HCT116 (cell line): ENCODE measurements at regions not wholly inside any gene's neighbourhood (a gene's known extent, or its start where the extent isn't known, plus 50 kb on each side); places are given as distances from the start of the nearest gene placed in this dataset.

Source experiments
- ATAC-seq: fragments of 200-7000 bp; cut with Tn5 transposase; 2 replicates; pipeline ENCODE4 v1.9.1; 2020; ENCODE audit warnings: mild to moderate bottlenecking, moderate library complexity
- BruUV-seq: library from RNA; stranded (reverse); fragments of 400-500 nt; replicated peaks from 2 replicates; lab custom pipeline; 2021; lab: Mats Ljungman, UMichigan
- CTCF ChIA-PET: fragments of 300-600 bp; sonication (Branson Sonifier 250); formaldehyde crosslinking; loops from one replicate; lab custom pipeline; 2021; ENCODE audit warnings: antibody characterized with exemption; lab: Charles Lee
- POLR2A ChIA-PET: fragments of 300-600, 350-600 bp; sonication (Branson Sonifier 250); formaldehyde crosslinking; loops from one replicate; lab custom pipeline; 2021; ENCODE audit warnings: antibody characterized with exemption; lab: Charles Lee
- RAD21 ChIA-PET, 2 experiments: fragments of 300-600 bp; sonication (Branson Sonifier 250); formaldehyde crosslinking; loops; one replicate each; lab custom pipeline; 2023; ENCODE audit warnings: low total read pairs in 2 of 2; ENCODE audit not compliant: uncharacterized antibody in 2 of 2, unreplicated experiment in 2 of 2, low non-redundant PET in 1 of 2; lab: Charles Lee
- DNase-seq: peaks from one replicate; pipeline ENCODE4 v3.0.0-alpha.2; 2010; ENCODE audit warnings: low read depth, low spot score
- H2AFZ ChIP-seq: fragments of 200-600 bp; shearing (Covaris generic), sonication (generic); 2 replicates; pipeline ENCODE4 v1.6.1; 2017; ENCODE audit warnings: low read depth, mixed run types, mixed read lengths, antibody characterized with exemption, low read length; ENCODE audit not compliant: poor library complexity, severe bottlenecking
- H3K27ac ChIP-seq: 2 replicates; pipeline ENCODE4 v1.5.1; 2012; ENCODE audit warnings: low read depth, low read length
- H3K27me3 ChIP-seq: fragments of 200-600 bp; sonication (generic); 2 replicates; pipeline ENCODE4 v1.6.1; 2016; ENCODE audit warnings: mixed run types, low read length, mixed read lengths; ENCODE audit not compliant: insufficient read depth
- H3K36me3 ChIP-seq, 2 experiments: fragments of 200-500 bp in 1 of 2; fragments of 200-600 bp in 1 of 2; sonication (Bioruptor generic) in 1 of 2; sonication (generic) in 1 of 2; 2 replicates each; pipeline versions ENCODE4 v1.5.1 to v1.6.1; 2014 to 2016; ENCODE audit warnings: low read length in 2 of 2, inconsistent platforms in 1 of 2, mixed read lengths in 1 of 2, mixed run types in 1 of 2; ENCODE audit not compliant: insufficient read depth in 2 of 2, control insufficient read depth in 1 of 2
- H3K4me1 ChIP-seq, 2 experiments: fragments of 200-600 bp in 1 of 2; sonication (generic) in 1 of 2; 2 replicates each; pipeline versions ENCODE4 v1.5.1 to v1.6.1; 2012 to 2017; ENCODE audit warnings: low read length in 2 of 2, inconsistent platforms in 1 of 2, mild to moderate bottlenecking in 1 of 2, mixed read lengths in 1 of 2, mixed run types in 1 of 2, moderate library complexity in 1 of 2; ENCODE audit not compliant: insufficient read depth in 2 of 2, control insufficient read depth in 1 of 2
- H3K4me2 ChIP-seq: fragments of 200-600 bp; sonication (generic); 2 replicates; pipeline ENCODE4 v1.6.1; 2017; ENCODE audit warnings: mixed run types, low read length, mixed read lengths
- H3K4me3 ChIP-seq, 2 experiments: fragments of 200-600 bp in 1 of 2; sonication (generic) in 1 of 2; replicated peaks in 1 of 2; 2 replicates each; pipeline ENCODE4 v1.5.1; 2011 to 2016; ENCODE audit warnings: low read length in 2 of 2, control low read depth in 1 of 2, low read depth in 1 of 2, mild to moderate bottlenecking in 1 of 2, mixed read lengths in 1 of 2, mixed run types in 1 of 2
- H3K79me2 ChIP-seq: fragments of 200-600 bp; sonication (generic); 2 replicates; pipeline ENCODE4 v1.6.1; 2017; ENCODE audit warnings: mild to moderate bottlenecking, mixed run types, low read length, moderate library complexity, mixed read lengths; ENCODE audit not compliant: insufficient read depth
- H3K9ac ChIP-seq: fragments of 200-600 bp; sonication (generic); 2 replicates; pipeline ENCODE4 v1.6.1; 2016; ENCODE audit warnings: low read length, mixed read lengths
- H3K9me2 ChIP-seq: fragments of 200-600 bp; sonication (generic), shearing (Covaris generic); 2 replicates; pipeline ENCODE4 v1.6.1; 2017; ENCODE audit warnings: mixed run types, mild to moderate bottlenecking, moderate library complexity; ENCODE audit not compliant: insufficient read depth
- H3K9me3 ChIP-seq, 2 experiments: fragments of 200-500 bp in 1 of 2; fragments of 200-600 bp in 1 of 2; sonication (Bioruptor generic) in 1 of 2; sonication (generic) in 1 of 2; 2 replicates each; pipeline ENCODE4 v1.6.1; 2014 to 2017; ENCODE audit warnings: low read length in 2 of 2, mixed read lengths in 2 of 2, inconsistent platforms in 1 of 2, low read depth in 1 of 2, mild to moderate bottlenecking in 1 of 2, mixed run types in 1 of 2, moderate library complexity in 1 of 2; ENCODE audit not compliant: control insufficient read depth in 1 of 2, insufficient read depth in 1 of 2
- H4K20me1 ChIP-seq: fragments of 200-600 bp; sonication (generic), shearing (Covaris generic); 2 replicates; pipeline ENCODE4 v1.6.1; 2017; ENCODE audit warnings: mixed run types, mild to moderate bottlenecking, moderate library complexity; ENCODE audit not compliant: insufficient read depth
- CBX3 ChIP-seq: IDR thresholded peaks from 2 replicates; pipeline ENCODE4 v1.6.1; 2012; ENCODE audit warnings: low read depth
- EGR1 ChIP-seq: IDR thresholded peaks from 2 replicates; pipeline ENCODE4 v1.6.1; 2012; ENCODE audit warnings: low read depth
- ELF1 ChIP-seq: IDR thresholded peaks from 2 replicates; pipeline ENCODE4 v1.6.1; 2012; ENCODE audit warnings: low read depth, borderline replicate concordance
- EZH2 ChIP-seq: fragments of 200-600 bp; sonication (generic); IDR thresholded peaks from 2 replicates; pipeline ENCODE4 v1.6.1; 2017; ENCODE audit warnings: antibody characterized with exemption, mixed run types
- EZH2phosphoT487 ChIP-seq: fragments of 200-600 bp; IDR thresholded peaks from 2 replicates; pipeline ENCODE4 v1.6.1; 2018; ENCODE audit warnings: antibody characterized with exemption, borderline replicate concordance
- JUND ChIP-seq: IDR thresholded peaks from 2 replicates; pipeline ENCODE4 v1.6.1; 2012
- POLR2A ChIP-seq: IDR thresholded peaks from 2 replicates; pipeline ENCODE4 v1.7.0; 2011; ENCODE audit warnings: borderline replicate concordance; ENCODE audit not compliant: insufficient read depth, insufficient read length; ENCODE audit errors: extremely low read depth
- POLR2AphosphoS5 ChIP-seq: IDR thresholded peaks from 2 replicates; pipeline ENCODE4 v1.6.1; 2011; ENCODE audit warnings: mild to moderate bottlenecking, low read depth, low read length, moderate library complexity
- RAD21 ChIP-seq: IDR thresholded peaks from 2 replicates; pipeline ENCODE4 v1.6.1; 2012; ENCODE audit warnings: low read depth, mild to moderate bottlenecking
- SIN3A ChIP-seq: IDR thresholded peaks from 2 replicates; pipeline ENCODE4 v1.6.1; 2012; ENCODE audit warnings: low read depth
- SP1 ChIP-seq: IDR thresholded peaks from 2 replicates; pipeline ENCODE4 v1.6.1; 2012; ENCODE audit warnings: low read depth
- SRF ChIP-seq: IDR thresholded peaks from 2 replicates; pipeline ENCODE4 v1.6.1; 2012; ENCODE audit warnings: low read depth
- YY1 ChIP-seq: IDR thresholded peaks from 2 replicates; pipeline ENCODE4 v1.6.1; 2011; ENCODE audit warnings: low read length, low read depth, moderate library complexity, mild to moderate bottlenecking; ENCODE audit not compliant: insufficient replicate concordance; ENCODE audit errors: extremely low read depth
- ZFX ChIP-seq: fragments of 450-650 bp; IDR thresholded peaks from 2 replicates; pipeline ENCODE4 v1.6.1; 2017
- intact Hi-C: fragments of 100-400 bp; cut with micrococcal nuclease; formaldehyde crosslinking; loops from 2 replicates; pipeline ENCODE4 v1.10.0; 2022
- TF ChIP-seq, protein P1 (sequence below): IDR thresholded peaks from 2 replicates; pipeline ENCODE4 v1.6.1; 2012
- TF ChIP-seq, protein P2 (sequence below), 3 experiments: fragments of 200-600 bp in 1 of 3; sonication (generic) in 1 of 3; IDR thresholded peaks in 2 of 3; conservative IDR thresholded peaks in 1 of 3; 2 replicates each; pipeline ENCODE4 v1.5.1; 2012 to 2017; ENCODE audit warnings: low read depth in 2 of 3, low read length in 2 of 3, antibody characterized with exemption in 1 of 3, borderline replicate concordance in 1 of 3, control low read depth in 1 of 3, mild to moderate bottlenecking in 1 of 3, mixed read lengths in 1 of 3, mixed run types in 1 of 3, moderate library complexity in 1 of 3; ENCODE audit not compliant: insufficient read depth in 1 of 3
- TF ChIP-seq, protein P3 (sequence below): IDR thresholded peaks from 2 replicates; pipeline ENCODE4 v1.6.1; 2012; ENCODE audit warnings: low read depth
- TF ChIP-seq, protein P4 (sequence below): IDR thresholded peaks from 2 replicates; pipeline ENCODE4 v1.6.1; 2012
- TF ChIP-seq, protein P5 (sequence below): IDR thresholded peaks from 2 replicates; pipeline ENCODE4 v1.6.1; 2011; ENCODE audit warnings: mild to moderate bottlenecking, low read length, moderate library complexity; ENCODE audit not compliant: insufficient replicate concordance; ENCODE audit errors: extremely low read depth

DNA sequence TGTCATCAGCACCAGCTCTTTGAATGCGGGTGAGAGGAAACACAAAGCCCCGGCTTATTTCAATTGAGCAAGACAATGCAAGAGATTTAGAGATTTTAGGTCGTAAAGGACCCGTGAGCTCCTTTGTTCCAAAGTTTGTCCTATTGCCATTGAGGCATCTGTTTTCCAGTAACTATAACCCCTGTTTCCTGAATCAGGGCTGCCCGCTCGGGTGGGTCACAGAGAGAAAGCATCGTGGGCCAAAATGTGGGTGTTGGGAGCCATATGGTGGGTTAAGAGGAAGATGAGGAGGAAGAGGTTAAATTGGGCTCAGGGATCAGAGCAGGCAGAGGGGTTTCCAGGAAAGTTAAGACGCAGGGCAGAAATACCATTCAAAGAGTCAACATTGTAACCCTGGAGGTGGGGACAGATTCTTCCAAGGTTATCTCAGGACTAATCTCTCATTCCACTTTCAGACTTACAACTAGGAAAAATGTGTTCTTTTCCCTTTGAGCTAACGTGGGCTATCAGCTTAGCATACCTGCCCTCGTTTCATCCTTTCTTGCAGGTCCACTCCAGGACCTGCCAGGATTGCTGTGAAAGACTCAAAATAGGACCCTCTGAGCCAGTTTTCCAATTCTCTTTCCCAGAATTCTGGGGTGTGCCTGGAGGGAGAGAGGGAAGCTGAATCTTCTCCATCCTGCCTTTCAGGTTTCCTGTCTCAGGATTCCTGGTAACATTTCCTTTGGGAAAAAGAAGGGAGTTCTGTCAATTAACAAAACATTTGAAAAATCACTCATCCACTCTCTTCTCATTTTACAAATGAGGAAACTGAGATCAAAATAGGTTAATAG lies 95.5 kb upstream of the TAF11L2 start:
- ChIA-PET RAD21 (no interaction called here), POLR2A (no interaction called here), CTCF (no interaction called here)
- DNase-seq (no peak), ATAC-seq (no peak)
- Histone ChIP-seq H4K20me1 (no peaks in the 10 kb centered on the region), H3K27ac (no peak overlapping the region), H3K4me1 (no peaks in the 10 kb centered on the region), H3K4me2 (no peak overlapping the region), H2AFZ (no peak overlapping the region), H3K9me3 (0 out of 4 replicates have a peak, but pooled peaks cover 0 to 3% of the 10 kb centered on the region in 2 experiments), H3K27me3 (no peaks in the 10 kb centered on the region), H3K4me3 (no peak overlapping the region), H3K9ac (no peak overlapping the region), H3K79me2 (no peaks in the 10 kb centered on the region)
- no TSS peak for BruUV-seq
- TF ChIP-seq RAD21 (no peak), ZFX (no peak), SIN3A (no peak), POLR2AphosphoS5 (no peak), EZH2 (no peak), SRF (no peak), JUND (no peak), SP1 (no peak), YY1 (no peak), EZH2phosphoT487 (no peak), ELF1 (no peak), POLR2A (no peak), EGR1 (no peak), CBX3 (no peak)
- TF ChIP-seq, protein P1, sequence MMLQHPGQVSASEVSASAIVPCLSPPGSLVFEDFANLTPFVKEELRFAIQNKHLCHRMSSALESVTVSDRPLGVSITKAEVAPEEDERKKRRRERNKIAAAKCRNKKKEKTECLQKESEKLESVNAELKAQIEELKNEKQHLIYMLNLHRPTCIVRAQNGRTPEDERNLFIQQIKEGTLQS: no peak
- TF ChIP-seq, protein P2, sequence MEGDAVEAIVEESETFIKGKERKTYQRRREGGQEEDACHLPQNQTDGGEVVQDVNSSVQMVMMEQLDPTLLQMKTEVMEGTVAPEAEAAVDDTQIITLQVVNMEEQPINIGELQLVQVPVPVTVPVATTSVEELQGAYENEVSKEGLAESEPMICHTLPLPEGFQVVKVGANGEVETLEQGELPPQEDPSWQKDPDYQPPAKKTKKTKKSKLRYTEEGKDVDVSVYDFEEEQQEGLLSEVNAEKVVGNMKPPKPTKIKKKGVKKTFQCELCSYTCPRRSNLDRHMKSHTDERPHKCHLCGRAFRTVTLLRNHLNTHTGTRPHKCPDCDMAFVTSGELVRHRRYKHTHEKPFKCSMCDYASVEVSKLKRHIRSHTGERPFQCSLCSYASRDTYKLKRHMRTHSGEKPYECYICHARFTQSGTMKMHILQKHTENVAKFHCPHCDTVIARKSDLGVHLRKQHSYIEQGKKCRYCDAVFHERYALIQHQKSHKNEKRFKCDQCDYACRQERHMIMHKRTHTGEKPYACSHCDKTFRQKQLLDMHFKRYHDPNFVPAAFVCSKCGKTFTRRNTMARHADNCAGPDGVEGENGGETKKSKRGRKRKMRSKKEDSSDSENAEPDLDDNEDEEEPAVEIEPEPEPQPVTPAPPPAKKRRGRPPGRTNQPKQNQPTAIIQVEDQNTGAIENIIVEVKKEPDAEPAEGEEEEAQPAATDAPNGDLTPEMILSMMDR (IDR thresholded peaks at IDR 0.05 in 2 of 3, conservative IDR thresholded peaks at IDR 0.05 in 1 of 3; ENCODE audit: borderline replicate concordance in 1 of 3, insufficient read depth in 1 of 3, low read depth in 2 of 3, low read length in 2 of 3): no peak
- TF ChIP-seq, protein P3, sequence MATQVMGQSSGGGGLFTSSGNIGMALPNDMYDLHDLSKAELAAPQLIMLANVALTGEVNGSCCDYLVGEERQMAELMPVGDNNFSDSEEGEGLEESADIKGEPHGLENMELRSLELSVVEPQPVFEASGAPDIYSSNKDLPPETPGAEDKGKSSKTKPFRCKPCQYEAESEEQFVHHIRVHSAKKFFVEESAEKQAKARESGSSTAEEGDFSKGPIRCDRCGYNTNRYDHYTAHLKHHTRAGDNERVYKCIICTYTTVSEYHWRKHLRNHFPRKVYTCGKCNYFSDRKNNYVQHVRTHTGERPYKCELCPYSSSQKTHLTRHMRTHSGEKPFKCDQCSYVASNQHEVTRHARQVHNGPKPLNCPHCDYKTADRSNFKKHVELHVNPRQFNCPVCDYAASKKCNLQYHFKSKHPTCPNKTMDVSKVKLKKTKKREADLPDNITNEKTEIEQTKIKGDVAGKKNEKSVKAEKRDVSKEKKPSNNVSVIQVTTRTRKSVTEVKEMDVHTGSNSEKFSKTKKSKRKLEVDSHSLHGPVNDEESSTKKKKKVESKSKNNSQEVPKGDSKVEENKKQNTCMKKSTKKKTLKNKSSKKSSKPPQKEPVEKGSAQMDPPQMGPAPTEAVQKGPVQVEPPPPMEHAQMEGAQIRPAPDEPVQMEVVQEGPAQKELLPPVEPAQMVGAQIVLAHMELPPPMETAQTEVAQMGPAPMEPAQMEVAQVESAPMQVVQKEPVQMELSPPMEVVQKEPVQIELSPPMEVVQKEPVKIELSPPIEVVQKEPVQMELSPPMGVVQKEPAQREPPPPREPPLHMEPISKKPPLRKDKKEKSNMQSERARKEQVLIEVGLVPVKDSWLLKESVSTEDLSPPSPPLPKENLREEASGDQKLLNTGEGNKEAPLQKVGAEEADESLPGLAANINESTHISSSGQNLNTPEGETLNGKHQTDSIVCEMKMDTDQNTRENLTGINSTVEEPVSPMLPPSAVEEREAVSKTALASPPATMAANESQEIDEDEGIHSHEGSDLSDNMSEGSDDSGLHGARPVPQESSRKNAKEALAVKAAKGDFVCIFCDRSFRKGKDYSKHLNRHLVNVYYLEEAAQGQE: no peak
- TF ChIP-seq, protein P4, sequence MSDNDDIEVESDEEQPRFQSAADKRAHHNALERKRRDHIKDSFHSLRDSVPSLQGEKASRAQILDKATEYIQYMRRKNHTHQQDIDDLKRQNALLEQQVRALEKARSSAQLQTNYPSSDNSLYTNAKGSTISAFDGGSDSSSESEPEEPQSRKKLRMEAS: no peak
- TF ChIP-seq, protein P5, sequence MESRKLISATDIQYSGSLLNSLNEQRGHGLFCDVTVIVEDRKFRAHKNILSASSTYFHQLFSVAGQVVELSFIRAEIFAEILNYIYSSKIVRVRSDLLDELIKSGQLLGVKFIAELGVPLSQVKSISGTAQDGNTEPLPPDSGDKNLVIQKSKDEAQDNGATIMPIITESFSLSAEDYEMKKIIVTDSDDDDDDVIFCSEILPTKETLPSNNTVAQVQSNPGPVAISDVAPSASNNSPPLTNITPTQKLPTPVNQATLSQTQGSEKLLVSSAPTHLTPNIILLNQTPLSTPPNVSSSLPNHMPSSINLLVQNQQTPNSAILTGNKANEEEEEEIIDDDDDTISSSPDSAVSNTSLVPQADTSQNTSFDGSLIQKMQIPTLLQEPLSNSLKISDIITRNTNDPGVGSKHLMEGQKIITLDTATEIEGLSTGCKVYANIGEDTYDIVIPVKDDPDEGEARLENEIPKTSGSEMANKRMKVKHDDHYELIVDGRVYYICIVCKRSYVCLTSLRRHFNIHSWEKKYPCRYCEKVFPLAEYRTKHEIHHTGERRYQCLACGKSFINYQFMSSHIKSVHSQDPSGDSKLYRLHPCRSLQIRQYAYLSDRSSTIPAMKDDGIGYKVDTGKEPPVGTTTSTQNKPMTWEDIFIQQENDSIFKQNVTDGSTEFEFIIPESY: no peak
- TF ChIP-seq, all 23 proteins: peak for 0
- no peaks in the 10 kb centered on the region for H3K9me2 ChIP-seq
- no peaks in the 10 kb centered on the region for H3K36me3 ChIP-seq
- intact Hi-C loops: no loop called here
